NCI-H2227 treated with DMSO at 0.1 percent for 48 hours (cell line): ENCODE measurements at regions not wholly inside any gene's neighbourhood (a gene's known extent, or its start where the extent isn't known, plus 50 kb on each side); places are given as distances from the start of the nearest gene placed in this dataset.
A peak's percentile ranks its signal among the peaks of the same experiment; 100 is the strongest.
"Not testable (repeated sequence)": the region's sequence is repeated elsewhere in the genome, so short reads cannot be mapped to it uniquely, and the experiment has no call there.

Experiments
- DNase-seq: peaks from one replicate; lab custom pipeline; 2025; lab: John Stamatoyannopoulos, UW

- no peak for DNase-seq
Observed at GRCh38 chr9:94033383-94033782, 50.9 kb upstream of the PTPDC1 start.

GRCh38 chr9:94031946-94032345 lies 52.3 kb upstream of the PTPDC1 start:
- no peak for DNase-seq

- no peak for DNase-seq
Observed at GRCh38 chr9:94031380-94031779, 52.9 kb upstream of the PTPDC1 start.

- peak; percentile 62 for DNase-seq
Observed at GRCh38 chr9:94030318-94031179, 53.7 kb upstream of the PTPDC1 start.

GRCh38 chr9:94029932-94030317 lies 54.3 kb upstream of the PTPDC1 start:
- DNase-seq: no peak

GRCh38 chr9:94026816-94027215 lies 57.4 kb upstream of the PTPDC1 start:
- no peak for DNase-seq

GRCh38 chr9:94022476-94022875 lies 61.8 kb upstream of the PTPDC1 start:
- DNase-seq: not testable (repeated sequence)

- not testable (repeated sequence) for DNase-seq
Observed at GRCh38 chr9:94020836-94021235, 63.4 kb upstream of the PTPDC1 start.

GRCh38 chr9:94018628-94019027 lies 63.5 kb upstream of the BARX1 start:
- no peak for DNase-seq

GRCh38 chr9:94017939-94018531 lies 62.9 kb upstream of the BARX1 start:
- no peak for DNase-seq

GRCh38 chr9:94016744-94017143 lies 61.6 kb upstream of the BARX1 start:
- DNase-seq: no peak

GRCh38 chr9:94014920-94015319 lies 59.8 kb upstream of the BARX1 start:
- no peak for DNase-seq

GRCh38 chr9:94014066-94014654 lies 59.0 kb upstream of the BARX1 start:
- no peak for DNase-seq

GRCh38 chr9:94010980-94011533 lies 55.9 kb upstream of the BARX1 start:
- DNase-seq: no peak

GRCh38 chr9:94005272-94005901 lies 50.2 kb upstream of the BARX1 start:
- no peak for DNase-seq
